ENCODE measurements at regions not wholly inside any gene's neighbourhood (a gene's known extent, or its start where the extent isn't known, plus 50 kb on each side); places are given as distances from the start of the nearest gene placed in this dataset.

DNA sequence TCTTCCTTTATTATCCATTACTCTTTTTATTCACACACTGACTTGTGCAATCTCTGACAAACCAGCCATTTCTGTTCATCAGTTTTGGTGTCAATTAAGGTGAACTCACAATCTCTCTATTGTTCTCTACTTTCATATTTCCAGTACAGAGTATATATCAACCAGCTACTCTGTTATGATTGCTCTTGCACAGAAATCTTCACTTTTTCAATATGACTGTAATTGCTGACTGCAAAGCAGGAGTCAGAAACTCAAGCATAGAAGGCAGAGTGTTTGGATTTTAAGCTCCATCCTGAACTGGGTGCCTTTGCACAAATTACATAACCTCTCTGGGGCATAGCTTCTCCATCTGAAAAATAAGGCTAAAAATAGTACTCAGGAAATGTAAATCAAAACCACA is 1042.0 kb downstream of the GRM8 start:
- Histone ChIP-seq H3K9me3 (no peaks in the 10 kb centered on the region), H3K4me3 (no peak overlapping the region), H3K36me3 (ENCODE audit: low read depth) (no peaks in the 10 kb centered on the region), H3K4me1 (ENCODE audit: low read depth) (no peaks in the 10 kb centered on the region)
- ATAC-seq (no peak), DNase-seq (no peak)
- intact Hi-C loops (cut with DNase I, micrococcal nuclease) = no loop called here
- TF ChIP-seq, protein P1, sequence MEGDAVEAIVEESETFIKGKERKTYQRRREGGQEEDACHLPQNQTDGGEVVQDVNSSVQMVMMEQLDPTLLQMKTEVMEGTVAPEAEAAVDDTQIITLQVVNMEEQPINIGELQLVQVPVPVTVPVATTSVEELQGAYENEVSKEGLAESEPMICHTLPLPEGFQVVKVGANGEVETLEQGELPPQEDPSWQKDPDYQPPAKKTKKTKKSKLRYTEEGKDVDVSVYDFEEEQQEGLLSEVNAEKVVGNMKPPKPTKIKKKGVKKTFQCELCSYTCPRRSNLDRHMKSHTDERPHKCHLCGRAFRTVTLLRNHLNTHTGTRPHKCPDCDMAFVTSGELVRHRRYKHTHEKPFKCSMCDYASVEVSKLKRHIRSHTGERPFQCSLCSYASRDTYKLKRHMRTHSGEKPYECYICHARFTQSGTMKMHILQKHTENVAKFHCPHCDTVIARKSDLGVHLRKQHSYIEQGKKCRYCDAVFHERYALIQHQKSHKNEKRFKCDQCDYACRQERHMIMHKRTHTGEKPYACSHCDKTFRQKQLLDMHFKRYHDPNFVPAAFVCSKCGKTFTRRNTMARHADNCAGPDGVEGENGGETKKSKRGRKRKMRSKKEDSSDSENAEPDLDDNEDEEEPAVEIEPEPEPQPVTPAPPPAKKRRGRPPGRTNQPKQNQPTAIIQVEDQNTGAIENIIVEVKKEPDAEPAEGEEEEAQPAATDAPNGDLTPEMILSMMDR (IDR thresholded peaks at IDR 0.05) = no peak

DNA sequence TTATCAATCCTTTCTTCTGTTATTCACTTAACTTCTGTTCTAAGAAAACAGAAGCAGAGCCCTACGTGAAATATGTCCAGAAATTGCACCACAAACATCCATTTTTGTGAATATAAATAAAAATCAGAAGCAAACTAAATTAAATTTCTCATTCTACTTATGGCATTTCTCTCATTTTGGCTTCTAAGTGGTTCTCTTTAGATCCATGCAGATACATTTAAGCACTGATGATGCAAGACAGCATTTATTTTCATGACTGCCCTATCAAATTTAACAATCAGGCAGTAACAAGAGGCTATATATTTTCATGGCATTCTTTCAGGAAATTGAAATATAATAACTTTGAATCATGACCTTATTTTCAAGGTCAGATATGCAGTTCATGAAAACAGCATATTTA is 1049.6 kb downstream of the GRM8 start:
- DNase-seq (no peak), ATAC-seq (no peak)
- Histone ChIP-seq H3K4me3 (no peak overlapping the region), H3K9me3 (no peaks in the 10 kb centered on the region), H3K36me3 (ENCODE audit: low read depth) (no peaks in the 10 kb centered on the region), H3K4me1 (ENCODE audit: low read depth) (no peaks in the 10 kb centered on the region)
- TF ChIP-seq, protein P1 (IDR thresholded peaks at IDR 0.05) = no peak
- intact Hi-C loops (cut with DNase I, micrococcal nuclease) = no loop called here

DNA sequence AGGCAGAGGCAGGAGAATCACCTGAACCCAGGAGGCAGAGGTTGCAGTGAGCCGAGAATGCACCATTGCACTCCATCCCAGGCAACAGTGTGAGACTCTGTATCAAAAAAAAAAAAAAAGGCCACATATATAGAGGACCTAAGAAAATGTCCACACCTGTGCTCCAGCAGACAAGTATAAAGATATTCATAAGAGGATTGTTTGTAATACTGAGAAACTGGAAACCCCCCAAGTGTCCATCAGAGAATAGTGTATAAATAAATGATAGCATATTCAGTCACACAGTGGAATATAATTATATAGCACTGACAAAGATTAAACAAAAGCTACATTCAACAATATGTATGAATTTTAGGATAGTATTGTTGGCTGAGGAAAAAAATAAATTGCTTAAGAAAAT is 1050.6 kb downstream of the GRM8 start:
- no peaks in the 10 kb centered on the region for H3K4me1 ChIP-seq (ENCODE audit: low read depth)
- DNase-seq = no peak
- H3K36me3 ChIP-seq (ENCODE audit: low read depth) = no peaks in the 10 kb centered on the region
- H3K4me3 ChIP-seq = no peak overlapping the region
- intact Hi-C loops (cut with DNase I, micrococcal nuclease) = no loop called here
- ATAC-seq = no peak
- H3K9me3 ChIP-seq = no peaks in the 10 kb centered on the region
- TF ChIP-seq, protein P1 (IDR thresholded peaks at IDR 0.05) = no peak

DNA sequence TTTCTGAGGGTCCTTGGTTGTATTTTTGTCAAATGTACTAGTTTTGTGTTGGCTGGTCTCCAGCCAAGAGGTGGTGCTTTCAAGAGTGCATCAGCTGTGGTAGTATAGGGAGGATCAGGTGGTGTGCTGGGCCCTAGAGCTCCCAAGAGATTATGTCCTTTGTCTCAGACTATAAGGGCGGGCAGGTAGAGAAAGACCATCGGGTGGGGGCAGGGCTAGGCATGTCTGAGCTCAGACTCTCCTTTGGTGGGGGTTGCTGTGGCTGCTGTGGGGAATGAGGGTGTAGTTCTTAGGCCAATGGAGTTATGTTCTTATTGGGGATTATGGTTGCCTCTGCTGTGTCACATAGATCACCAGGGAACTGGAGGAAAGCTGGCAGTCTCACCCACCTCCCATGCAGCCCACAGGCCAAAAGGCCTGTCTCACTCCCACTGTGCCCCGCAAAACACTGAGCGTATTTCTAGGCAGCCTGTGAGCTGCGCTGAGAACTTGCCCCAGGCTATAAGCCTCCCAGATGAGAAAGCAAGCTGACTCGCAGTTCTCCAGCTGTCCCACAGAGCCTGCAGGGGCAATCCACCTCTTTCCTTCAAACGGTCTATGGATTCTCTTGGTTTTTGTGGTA is 1066.7 kb downstream of the GRM8 start:
- Histone ChIP-seq H3K9me3 (peaks cover 37% of the 10 kb centered on the region), H3K4me3 (no peak overlapping the region), H3K36me3 (ENCODE audit: low read depth) (no peaks in the 10 kb centered on the region), H3K4me1 (ENCODE audit: low read depth) (no peaks in the 10 kb centered on the region)
- intact Hi-C loops (cut with DNase I, micrococcal nuclease) = no loop called here
- TF ChIP-seq, protein P1 (IDR thresholded peaks at IDR 0.05) = no peak
- DNase-seq = no peak
- no peak for ATAC-seq

DNA sequence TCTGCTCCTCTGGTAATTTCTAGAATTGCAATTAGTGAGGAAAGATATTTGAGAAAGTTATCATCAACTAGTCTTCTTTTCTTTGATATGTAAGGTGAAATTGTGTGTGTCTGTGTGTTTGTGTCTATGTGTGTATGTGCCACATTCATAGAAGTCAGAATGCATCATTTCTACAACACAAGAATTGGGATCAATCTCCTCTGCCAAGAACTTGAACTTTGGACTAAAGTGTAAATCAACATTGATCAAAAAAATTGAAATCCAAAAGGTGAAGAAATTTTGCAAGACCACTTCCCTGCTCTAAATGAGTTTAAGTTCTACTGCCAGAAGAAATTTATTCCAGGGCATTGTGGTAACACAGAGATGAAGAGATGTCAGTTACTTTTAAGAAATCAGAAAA is 1072.8 kb downstream of the GRM8 start:
- ATAC-seq = no peak
- intact Hi-C loops (cut with DNase I, micrococcal nuclease) = no loop called here
- TF ChIP-seq, protein P1 (IDR thresholded peaks at IDR 0.05) = no peak

DNA sequence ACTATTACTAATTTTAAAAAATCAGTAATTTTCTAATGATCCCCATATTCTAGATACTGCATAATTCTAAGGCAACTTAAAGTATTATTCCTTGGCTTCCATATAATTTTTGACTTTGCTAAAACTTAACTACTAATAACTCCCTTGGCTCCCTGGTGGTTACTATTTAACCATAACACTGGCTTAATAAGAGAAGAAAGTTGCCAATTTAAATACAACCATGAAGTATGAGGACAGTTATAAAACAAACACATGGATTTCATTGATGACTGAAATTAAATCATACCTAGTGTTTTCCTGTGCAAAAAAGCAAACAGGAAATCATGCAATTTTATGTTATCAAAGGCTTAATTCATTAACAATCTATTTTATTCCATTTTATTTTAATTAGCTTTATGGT is 1073.9 kb downstream of the GRM8 start:
- ATAC-seq (no peak), DNase-seq (no peak)
- H3K4me1 ChIP-seq (ENCODE audit: low read depth) = no peaks in the 10 kb centered on the region
- intact Hi-C loops (cut with DNase I, micrococcal nuclease) = no loop called here
- H3K4me3 ChIP-seq = no peak overlapping the region
- no peaks in the 10 kb centered on the region for H3K36me3 ChIP-seq (ENCODE audit: low read depth)
- peaks cover 21% of the 10 kb centered on the region for H3K9me3 ChIP-seq
- TF ChIP-seq, protein P1 (IDR thresholded peaks at IDR 0.05) = no peak

More for the DNA sequence above, 1072.8 kb downstream of the GRM8 start:
- no peak for DNase-seq
- Histone ChIP-seq H3K4me3 (no peak overlapping the region), H3K36me3 (ENCODE audit: low read depth) (no peaks in the 10 kb centered on the region), H3K4me1 (ENCODE audit: low read depth) (no peaks in the 10 kb centered on the region), H3K9me3 (peaks cover 21% of the 10 kb centered on the region)

All from mucosa of descending colon (tissue), 3 donors.